ENCODE measurements at regions not wholly inside any gene's neighbourhood (a gene's known extent, or its start where the extent isn't known, plus 50 kb on each side); places are given as distances from the start of the nearest gene placed in this dataset.
A peak's percentile ranks its signal among the peaks of the same experiment; 100 is the strongest.

GRCh38 chr5:142446131-142446959 is 121.5 kb upstream of the SPRY4 start:
- TF ChIP-seq CTCF (conservative IDR thresholded peaks at IDR 0.05; ENCODE audit: control insufficient read depth, insufficient read depth, low read depth, low read length): no peak
- H3K4me3 ChIP-seq (ENCODE audit: control insufficient read depth, low read depth, low read length): no peak overlapping the region
- peak; percentile 77 for DNase-seq (ENCODE audit: low read depth)

GRCh38 chr5:142445266-142445665 is 120.4 kb upstream of the SPRY4 start:
- DNase-seq (ENCODE audit: low read depth): peak; percentile 46
- no peak for TF ChIP-seq CTCF (conservative IDR thresholded peaks at IDR 0.05; ENCODE audit: control insufficient read depth, insufficient read depth, low read depth, low read length)
- no peak overlapping the region for H3K4me3 ChIP-seq (ENCODE audit: control insufficient read depth, low read depth, low read length)

GRCh38 chr5:142441616-142442015 is 116.8 kb upstream of the SPRY4 start:
- TF ChIP-seq CTCF (conservative IDR thresholded peaks at IDR 0.05; ENCODE audit: control insufficient read depth, insufficient read depth, low read depth, low read length): peak; percentile 7
- no peak overlapping the region for H3K4me3 ChIP-seq (ENCODE audit: control insufficient read depth, low read depth, low read length)
- DNase-seq (ENCODE audit: low read depth): peak; percentile 68

- peak; percentile 75 for DNase-seq (ENCODE audit: low read depth)
- no peak for TF ChIP-seq CTCF (conservative IDR thresholded peaks at IDR 0.05; ENCODE audit: control insufficient read depth, insufficient read depth, low read depth, low read length)
- no peak overlapping the region for H3K4me3 ChIP-seq (ENCODE audit: control insufficient read depth, low read depth, low read length)
These were observed 114.5 kb upstream of the SPRY4 start for GRCh38 chr5:142439207-142439860.

- no peak for TF ChIP-seq CTCF (conservative IDR thresholded peaks at IDR 0.05; ENCODE audit: control insufficient read depth, insufficient read depth, low read depth, low read length)
- H3K4me3 ChIP-seq (ENCODE audit: control insufficient read depth, low read depth, low read length): no peak overlapping the region
- peak; percentile 62 for DNase-seq (ENCODE audit: low read depth)
These were observed 113.8 kb upstream of the SPRY4 start for GRCh38 chr5:142438573-142438972.

- DNase-seq (ENCODE audit: low read depth): no peak
- TF ChIP-seq CTCF (conservative IDR thresholded peaks at IDR 0.05; ENCODE audit: control insufficient read depth, insufficient read depth, low read depth, low read length): no peak
- H3K4me3 ChIP-seq (ENCODE audit: control insufficient read depth, low read depth, low read length): no peak overlapping the region
These were observed 112.7 kb upstream of the SPRY4 start for GRCh38 chr5:142437563-142437962.
